Activated CD8-positive, alpha-beta memory T cell treated with anti-CD3 and anti-CD28 coated beads for 24 hours (primary cell): ENCODE measurements at regions not wholly inside any gene's neighbourhood (a gene's known extent, or its start where the extent isn't known, plus 50 kb on each side); places are given as distances from the start of the nearest gene placed in this dataset.

ENCODE experiments used
- DNase-seq: peaks from one replicate; pipeline ENCODE4 v3.0.0-alpha.2; 2020

DNA sequence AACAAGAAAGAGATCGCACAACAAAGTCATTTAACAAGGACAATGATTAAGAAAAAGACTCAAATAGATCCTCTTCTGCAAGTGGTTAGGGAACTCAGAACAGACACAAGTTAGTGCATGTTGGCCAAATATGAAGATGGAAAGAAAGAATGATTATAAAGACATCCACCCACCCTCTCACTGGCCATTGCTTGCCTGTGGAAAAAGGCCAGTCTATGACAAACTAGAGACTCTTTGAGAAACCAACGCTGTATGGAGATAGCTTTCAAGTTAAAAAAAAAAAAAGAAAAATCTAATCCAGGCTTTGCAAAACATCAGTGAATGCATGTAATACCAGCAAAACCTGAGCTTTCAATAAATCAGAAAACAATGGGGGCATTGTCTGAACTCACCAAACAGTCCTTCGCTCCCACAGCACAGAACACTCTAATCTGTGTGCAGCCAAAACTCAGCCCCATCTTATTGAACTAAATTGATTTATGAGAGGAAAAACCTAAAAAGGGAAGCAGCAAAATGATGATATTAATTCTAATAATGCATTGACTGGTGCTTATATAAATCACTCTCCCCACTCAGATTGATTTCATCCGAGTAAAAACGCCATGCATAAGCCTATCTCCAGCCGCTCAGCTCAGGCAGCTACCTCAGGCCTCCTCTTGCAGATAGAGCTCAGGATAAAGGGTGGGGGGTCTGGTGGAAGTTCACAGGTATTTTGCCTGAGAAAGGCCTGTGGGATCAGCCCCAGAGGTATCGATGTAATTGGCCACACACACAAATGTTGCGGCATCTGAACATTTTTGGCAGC lies 547.1 kb downstream of the CCDC171 start:
- DNase-seq = no peak

DNA sequence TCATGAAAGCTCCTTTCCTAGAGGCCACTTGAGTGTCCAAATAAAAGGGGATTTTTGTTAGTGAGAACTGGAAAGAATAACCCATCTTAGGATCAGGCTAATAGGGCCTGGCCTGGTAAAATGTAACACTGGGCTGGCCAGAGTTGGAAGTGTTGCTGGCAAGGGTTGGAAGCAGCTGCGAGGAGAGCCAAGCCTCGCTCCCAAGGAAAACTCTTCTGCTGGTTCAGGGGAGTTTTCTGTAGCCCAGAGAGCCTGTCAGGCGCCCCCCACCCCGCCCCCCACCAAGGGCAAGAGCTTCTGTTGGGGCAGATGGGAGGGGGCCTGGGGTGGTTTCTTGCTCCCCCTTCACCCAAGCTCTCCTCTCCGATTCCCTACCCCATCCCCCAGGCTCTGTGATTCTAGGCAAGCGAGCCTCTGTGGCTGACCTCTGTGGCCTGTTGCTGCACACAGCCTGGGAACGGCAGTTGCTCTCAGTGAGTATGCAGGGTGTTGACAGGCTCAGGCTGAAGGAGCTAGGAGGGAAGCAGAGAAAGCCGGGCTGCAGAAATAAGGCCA lies 547.8 kb downstream of the CCDC171 start:
- DNase-seq = no peak

DNA sequence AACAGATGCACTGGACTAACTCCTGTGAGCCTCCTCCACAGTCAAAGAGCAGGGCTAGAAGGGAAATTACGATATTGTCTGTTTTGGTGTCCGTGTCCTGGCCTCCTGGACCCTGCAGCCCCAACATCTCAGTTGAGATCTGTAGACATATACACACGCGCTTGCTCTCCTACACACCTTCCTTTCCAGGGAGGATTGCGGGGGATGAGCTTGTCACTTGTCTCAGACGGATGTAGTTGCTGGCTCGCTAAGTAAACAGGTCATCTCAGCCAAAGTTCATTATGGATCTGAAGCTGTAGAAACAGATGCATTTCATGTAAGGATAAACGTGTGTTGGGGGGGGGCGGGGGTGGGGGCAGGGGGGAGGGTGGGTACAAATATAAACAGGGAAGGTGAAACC lies 549.3 kb downstream of the CCDC171 start:
- DNase-seq = no peak

DNA sequence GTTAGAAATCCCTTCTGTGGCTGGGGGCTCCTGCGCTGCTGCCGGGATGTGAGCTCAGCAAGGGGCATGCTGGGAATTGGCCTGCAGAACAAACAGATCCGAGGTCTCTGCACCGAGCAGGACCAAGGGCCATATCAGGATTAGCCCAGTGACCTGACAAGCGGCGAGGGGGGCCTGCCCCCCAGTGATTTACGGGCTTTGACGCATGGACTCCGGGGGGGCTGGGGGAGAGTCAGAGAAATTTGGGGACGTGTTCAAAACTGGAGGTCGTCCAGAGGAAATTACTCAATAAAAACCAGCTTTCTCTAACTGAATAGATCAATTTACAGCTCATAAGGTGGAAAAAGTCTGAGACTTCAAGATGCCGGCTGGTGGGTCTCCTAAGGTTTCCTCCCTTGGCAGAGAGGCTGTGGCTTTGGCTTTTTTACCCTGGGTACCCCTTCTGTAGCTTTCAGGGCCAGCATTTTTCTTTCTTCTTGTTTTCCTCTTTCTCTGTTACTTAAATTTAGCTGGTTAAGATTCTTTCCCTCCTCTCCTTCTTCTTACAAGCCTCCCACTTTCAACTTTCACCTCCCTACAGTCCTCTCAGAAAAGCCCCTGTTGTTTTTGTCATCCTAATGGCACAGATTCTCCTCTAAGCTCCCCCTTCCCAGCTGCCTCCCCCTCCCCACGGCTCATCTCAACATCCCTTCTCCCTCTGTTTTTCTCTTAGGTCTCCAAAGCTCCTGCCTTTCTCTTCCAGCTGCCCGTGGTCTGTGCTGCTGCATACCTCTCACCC lies 551.0 kb downstream of the CCDC171 start:
- DNase-seq = no peak

DNA sequence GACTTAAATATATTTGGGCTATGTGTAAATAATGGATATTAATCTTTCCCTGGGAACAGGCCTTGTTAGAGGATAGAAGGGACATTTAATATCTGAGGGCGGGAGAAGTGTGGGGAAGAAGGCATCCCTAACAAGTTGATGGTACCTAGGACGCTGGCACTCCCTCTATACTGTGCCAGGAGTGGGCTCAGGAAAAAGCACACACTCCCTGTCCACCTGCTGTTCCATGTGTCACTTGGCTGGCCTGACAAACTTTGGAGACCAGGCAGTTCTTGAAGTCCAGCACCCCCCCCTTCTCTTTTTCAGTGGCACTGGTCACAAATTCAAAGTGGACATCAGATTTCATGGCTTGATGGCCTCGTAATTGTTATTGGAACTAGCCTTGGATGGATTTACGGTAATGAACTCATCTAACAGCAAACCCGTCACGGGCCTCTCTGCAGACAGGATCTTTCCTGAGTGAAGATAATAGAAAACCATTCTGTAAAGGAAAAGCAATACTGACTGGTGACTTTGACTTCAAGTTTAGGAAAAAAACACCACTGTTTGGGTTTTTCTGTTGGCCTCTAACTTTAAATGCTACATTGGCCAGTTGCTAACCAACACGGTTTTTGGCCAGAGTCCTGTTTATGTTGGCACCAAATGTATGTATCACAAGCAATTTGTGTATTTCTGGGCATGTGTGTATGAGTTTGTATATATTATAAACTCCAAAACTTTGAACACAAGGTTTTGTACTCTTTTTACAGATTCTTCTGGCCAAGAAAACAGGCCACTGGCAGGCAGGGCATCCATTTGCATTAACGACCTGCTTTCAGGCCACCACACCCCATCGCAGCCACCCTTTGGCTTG lies 552.6 kb downstream of the CCDC171 start:
- no peak for DNase-seq

DNA sequence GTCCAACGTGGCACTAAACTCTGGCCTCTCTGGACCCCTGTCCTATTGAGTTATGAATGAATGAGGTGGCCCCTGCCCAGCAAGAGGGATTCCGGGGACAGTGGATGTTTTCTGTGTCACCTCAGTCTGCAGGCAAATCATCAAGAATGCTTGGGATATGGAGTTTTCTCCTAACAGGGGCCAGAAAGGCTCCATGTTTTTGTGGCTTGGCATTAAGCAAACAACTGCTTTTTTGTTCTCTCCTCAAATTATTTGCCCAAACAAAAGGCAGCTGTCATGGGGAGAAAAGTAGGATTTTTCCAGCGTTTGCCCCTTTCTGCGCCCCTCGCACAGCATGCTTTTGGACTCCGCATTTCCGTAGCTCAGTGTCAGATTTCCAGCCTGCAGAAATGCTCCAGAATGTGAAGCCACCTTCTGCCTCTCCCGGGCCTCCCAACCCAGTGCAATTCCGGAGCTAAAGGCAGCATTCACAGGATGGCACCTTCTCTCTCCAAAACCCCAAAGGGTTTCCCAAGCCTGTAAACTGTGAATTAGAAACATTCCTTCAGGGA lies 553.3 kb downstream of the CCDC171 start:
- DNase-seq = no peak

DNA sequence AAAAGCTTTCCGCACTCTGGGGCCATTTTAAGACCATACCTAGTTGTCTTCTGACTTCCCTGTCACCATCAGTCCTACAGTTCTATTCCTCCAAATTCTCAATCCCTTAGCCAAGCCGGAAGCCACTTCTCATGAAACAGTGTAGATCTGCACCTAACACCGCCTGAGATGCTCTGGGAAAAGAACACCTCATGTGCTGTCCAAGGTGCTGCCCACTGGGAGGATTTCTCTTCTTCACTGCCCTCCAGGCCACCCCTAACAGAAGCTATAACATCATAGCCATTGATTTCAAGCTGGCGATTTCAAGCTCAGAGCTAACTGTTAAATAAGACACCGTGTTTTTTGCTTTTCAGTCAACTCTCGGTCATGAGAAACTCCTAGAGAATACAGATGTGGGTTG lies 559.3 kb downstream of the CCDC171 start:
- DNase-seq = no peak

DNA sequence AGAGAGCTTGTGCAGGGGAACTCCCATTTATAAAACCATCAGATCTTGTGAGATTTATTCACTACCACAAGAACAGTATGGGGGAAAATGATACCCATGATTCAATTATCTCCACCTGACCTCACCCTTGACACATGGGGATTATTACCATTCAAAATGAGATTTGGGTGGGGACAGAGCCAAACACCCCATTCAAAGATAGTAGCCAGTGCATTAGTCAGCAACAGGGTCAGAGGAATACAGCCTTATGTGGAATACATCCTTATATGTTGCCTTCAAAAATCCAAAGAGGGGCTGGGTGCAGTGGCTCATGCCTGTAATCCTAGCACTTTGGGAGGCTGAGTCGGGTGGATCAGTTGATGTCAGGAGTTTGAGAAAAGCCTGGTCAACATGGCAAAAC lies 563.2 kb downstream of the CCDC171 start:
- DNase-seq = no peak

DNA sequence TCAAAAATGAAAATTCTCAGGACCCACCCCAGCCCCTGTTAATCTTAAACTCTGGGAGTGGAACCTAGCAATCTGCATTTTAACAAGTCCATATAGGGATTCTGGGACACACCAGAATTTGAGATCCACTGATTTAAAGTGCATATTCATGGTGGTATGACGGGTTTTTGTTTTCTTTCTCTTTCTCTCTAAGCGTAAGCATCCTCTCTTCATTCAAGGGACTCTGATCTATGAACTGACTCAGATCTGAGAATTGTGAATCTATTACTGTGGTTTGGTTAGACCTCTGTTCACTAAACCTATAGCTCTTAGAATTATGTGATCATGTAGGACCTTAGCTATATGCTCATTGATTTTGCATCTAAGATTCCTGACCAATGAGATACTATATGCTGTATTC lies 565.2 kb downstream of the CCDC171 start:
- no peak for DNase-seq

DNA sequence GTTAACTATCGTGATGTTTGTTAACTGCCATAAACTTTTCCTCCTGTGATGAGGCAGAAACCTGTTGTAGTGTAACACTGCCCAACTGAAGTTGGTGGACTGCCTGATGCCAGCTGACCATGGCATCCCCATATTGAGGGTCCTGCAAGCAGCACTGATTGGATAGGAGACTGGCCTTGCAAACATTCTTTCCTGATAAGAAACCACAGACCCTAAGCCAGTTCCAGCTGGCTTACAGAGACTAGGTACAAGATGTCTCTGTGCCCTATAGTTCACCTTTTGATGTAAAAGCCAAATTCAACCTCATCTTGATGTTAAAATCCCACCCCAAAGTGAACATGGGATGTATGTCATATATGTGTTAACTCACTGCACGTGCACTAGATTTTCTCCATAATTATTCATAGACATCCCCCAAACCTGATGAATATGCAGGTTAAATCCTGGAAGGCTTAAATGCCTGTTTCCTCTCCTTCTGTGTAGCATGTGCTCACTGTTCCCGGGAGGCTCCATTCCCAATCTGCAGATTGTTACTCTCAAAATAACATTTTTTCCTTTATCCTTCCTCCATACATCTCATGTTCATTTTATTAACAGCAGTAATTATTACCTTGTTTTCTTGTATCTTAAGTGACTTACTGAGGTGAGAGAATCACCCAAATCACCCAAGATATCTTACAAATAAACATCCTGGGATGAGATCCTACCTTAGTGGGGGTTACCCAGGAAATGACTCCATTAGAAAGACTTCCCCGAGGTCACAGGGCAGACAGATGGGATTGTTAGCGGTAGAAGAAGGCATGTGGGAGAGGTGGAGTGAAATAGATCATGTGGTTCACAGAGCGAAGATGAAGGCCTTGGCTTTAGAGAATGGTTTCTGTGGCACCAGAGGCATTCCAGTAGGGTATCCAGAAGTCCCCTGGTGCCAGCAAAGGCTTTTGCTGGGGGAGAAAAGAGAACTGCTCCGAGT lies 566.7 kb downstream of the CCDC171 start:
- DNase-seq = no peak

DNA sequence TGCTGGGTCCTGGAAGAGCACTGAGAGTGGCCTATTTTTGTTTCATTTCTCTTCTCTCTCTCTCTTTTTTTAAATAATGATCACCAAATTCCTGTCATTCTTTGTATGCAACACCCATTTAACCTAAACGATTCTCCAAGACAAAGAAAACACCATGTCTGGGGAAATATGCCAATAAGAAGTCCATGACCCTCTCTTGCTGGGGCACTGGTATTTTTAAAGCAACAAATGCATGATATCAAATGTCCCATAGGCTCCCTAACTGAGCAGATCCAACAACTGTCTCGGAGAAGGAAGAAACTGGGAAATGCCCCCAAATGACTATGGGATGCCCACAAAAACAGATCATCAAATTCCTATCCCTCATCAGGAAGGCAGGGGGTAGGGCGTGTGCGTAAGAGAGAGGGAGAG lies 567.4 kb downstream of the CCDC171 start:
- no peak for DNase-seq

DNA sequence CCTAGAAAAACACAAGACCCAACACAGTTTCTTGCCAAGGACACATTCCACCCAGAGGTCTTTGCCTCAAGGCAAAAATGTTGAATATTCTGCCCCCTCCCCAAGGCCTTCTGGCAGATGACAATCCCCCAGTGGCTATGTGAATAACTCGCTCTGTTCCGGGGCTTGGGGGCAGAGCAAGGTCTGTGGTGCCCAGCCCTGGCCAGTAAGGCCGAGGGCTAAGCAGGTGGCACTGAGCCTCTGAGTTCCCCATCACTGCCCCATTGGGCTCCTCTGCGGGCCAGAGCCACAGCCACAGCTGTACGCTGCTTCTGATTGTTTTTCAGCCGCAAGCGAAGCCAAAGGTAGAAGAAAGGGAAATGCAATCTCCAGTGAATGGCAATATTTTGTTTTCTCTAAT lies 567.9 kb downstream of the CCDC171 start:
- DNase-seq = no peak

DNA sequence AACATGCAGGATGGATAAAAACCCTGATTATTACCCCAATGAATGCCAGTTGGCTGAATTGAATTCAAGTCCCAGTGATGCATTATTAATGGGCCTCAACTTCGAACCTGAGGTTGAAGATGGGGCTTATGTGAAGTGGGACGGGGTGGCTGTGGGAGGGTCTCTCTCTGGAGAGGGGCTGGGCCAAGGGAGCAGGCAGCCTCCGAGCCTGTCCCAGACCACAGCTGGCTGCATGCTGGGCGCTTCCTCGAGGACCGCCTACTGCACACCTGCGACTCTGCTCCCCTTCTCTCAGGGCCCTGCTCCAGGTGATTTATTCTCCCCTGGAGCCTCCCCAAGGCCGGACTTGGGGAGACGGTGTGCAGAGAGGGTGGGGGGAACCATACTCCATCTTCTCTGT lies 568.3 kb downstream of the CCDC171 start:
- DNase-seq = no peak

DNA sequence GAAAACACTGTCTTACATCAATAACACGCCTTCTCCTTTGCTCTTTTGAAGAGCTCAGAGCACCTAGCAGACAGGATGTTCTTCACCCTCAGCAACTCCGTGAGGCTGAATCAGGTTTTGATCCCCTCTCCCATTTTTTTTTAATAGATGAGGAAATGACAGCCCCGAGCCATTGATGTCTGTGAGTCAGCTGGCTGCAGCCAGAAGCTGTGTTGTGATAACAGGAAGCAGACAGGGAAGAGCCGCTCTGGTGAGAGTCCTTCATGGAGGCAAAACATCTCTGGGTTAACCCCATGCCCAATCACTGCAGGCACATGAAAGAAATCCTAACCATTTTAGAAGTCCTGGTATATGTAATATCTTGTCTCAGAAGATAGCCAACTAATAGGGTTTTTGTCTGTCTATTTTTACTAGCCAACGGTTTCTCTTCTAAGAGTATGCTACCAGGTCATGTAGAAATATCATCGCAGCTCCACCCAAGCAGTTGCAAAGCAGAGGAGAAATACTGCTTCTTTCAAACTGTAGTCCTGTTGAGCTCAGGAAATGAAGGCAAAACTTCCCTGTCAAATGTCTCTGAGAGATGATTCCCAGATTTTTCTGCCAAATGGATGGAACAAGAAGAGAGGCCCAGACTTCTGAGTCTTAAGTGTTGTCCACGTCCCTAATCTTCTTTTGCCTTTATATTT lies 568.9 kb downstream of the CCDC171 start:
- DNase-seq = no peak

DNA sequence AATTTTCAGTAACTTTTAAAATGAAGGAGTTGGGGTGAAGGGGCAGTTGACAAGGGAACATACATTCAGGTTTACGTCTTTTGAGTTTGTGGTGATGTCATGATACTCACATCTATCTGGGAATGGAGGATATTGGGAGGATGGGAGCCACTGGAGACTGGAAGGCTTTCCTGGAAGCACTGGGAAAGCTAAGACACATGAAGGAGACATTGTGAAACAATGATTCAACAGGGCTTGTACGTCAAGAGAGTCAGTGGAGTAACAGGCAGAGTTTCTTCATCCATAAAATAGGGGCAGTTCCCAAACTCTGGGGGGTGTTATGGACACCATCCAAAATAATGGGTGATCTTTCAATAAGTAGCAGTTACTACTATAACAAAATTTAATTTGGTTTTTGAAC lies 572.8 kb downstream of the CCDC171 start:
- DNase-seq = no peak

DNA sequence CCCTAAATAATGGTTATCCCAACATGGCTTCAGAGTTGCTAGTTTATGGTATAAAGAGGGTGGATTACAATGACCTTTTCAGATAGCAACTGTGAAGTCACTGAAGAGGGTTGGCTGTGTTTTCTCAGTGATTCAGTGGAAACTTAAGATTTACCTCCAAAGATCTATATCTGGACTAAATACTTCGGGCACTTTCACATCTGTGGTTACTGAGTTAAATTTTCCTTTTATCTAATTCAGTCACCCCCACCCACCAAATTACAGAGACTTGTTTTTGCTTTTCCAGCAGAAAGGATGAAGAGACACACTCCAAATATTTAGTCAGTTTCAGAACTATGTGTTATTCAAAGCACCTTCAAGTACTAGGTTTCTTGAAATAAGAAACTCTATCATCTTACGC lies 573.2 kb downstream of the CCDC171 start:
- DNase-seq = no peak

DNA sequence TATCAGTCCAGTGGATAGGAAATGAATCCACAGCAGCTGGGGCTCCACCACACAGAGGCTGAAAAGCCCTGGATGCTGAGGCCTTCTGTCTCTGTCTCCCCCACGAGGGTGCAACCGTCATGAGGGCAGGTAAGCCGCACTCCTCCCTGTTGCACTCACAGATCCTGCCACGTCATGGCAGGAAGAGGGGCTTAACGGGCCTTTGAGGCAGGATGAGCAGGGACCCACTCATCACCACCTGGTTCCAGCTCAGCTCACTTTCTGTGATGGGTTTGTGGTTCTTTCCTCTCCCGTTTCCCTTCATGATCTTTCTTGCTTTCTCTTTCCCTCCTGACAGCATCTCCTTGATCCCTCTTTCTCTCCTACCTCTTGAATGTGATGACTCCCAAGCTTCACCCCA lies 575.2 kb downstream of the CCDC171 start:
- DNase-seq = no peak

DNA sequence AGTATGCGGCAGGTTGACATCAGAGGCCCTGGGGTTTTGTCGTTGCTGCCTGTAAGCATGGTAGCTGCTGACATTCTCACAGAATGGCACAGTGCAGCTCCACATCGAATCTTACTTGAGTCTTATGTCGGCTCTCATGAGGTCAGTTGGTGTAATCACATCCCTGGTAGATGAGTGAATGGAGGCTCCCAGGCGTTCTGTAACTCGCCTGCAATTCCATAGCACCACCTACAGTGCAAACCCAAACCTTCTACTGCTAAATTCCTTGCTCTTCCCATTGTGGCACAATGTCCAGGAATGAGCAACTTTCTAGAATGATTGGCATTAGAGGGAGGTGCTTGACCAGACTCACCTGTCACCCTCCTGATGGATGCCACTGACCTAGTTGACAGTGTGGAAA lies 578.4 kb downstream of the CCDC171 start:
- no peak for DNase-seq

DNA sequence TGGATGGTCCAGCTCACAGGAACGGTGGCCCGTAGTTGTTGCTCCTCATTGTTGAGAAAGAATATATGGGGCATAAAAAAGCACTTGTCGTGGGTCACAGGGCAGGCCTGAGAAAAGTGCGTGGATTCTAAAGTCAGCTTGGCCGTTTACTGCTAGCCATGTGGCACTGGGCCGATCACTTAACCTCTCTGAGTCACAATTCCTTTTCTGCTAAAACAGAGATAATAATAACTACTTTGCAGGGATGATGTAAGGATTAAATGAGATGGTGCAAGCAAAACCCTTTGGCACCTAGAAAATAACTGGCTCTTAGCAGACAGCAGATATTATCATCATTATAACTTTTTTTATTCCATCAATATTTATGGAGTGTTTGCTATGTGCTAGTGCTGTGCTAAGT lies 579.7 kb downstream of the CCDC171 start:
- DNase-seq = no peak

DNA sequence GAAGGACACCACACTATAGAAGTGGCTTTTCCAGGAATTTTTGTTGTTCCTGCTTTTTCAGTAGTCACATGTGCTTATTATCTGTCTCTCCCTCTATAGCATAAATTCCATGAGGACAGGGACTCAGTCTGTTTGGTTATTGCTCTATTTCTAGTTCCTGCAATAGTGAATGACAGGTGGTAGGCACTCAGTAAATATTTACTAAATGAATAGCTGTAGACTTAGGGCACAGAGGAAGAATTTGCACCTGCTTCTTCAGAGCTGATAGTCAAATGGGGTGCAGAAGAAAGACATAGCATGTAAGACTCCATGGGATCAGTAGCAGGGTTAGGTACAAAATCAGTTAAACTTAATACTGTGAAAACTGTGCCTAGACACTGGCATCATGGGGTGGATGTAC lies 580.2 kb downstream of the CCDC171 start:
- no peak for DNase-seq
